H9 (cell line): ENCODE measurements at regions not wholly inside any gene's neighbourhood (a gene's known extent, or its start where the extent isn't known, plus 50 kb on each side); places are given as distances from the start of the nearest gene placed in this dataset.
A peak's percentile ranks its signal among the peaks of the same experiment; 100 is the strongest.

Source experiments
- DNase-seq: peaks from one replicate; pipeline ENCODE4 v3.0.0-alpha.2; 2017
- H2AFZ ChIP-seq: one replicate; pipeline ENCODE4 v1.6.1; 2013; ENCODE audit warnings: mild to moderate bottlenecking, low read length, control low read depth, moderate library complexity
- H2AK5ac ChIP-seq: 2 replicates; pipeline ENCODE4 v1.6.1; 2013; ENCODE audit warnings: low read length, control low read depth, mixed read lengths; ENCODE audit not compliant: insufficient read length
- H2BK120ac ChIP-seq: one replicate; pipeline ENCODE4 v1.6.1; 2013; ENCODE audit warnings: low read depth, mild to moderate bottlenecking, low read length, control low read depth, inconsistent platforms; ENCODE audit not compliant: poor library complexity, severe bottlenecking
- H2BK12ac ChIP-seq: 2 replicates; pipeline ENCODE4 v1.6.1; 2013; ENCODE audit warnings: low read length, control low read depth, mixed read lengths, low read depth; ENCODE audit not compliant: insufficient read length
- H2BK15ac ChIP-seq: 2 replicates; pipeline ENCODE4 v1.6.1; 2013; ENCODE audit warnings: low read depth, low read length, control low read depth
- H2BK20ac ChIP-seq: one replicate; pipeline ENCODE4 v1.6.1; 2013; ENCODE audit warnings: low read depth, mild to moderate bottlenecking, low read length, control low read depth, inconsistent platforms; ENCODE audit not compliant: poor library complexity, severe bottlenecking
- H2BK5ac ChIP-seq: 2 replicates; pipeline ENCODE4 v1.6.1; 2013; ENCODE audit warnings: low read length, control low read depth, mixed read lengths; ENCODE audit not compliant: insufficient read length
- H3K14ac ChIP-seq: 2 replicates; pipeline ENCODE4 v1.6.1; 2013; ENCODE audit warnings: low read length, control low read depth; ENCODE audit not compliant: insufficient read depth
- H3K18ac ChIP-seq: 2 replicates; pipeline ENCODE4 v1.6.1; 2013; ENCODE audit warnings: low read depth, mild to moderate bottlenecking, mixed read lengths, low read length, control low read depth; ENCODE audit not compliant: insufficient read length
- H3K23ac ChIP-seq: 2 replicates; pipeline ENCODE4 v1.6.1; 2013; ENCODE audit warnings: low read length, control low read depth, mixed read lengths, low read depth; ENCODE audit not compliant: insufficient read length
- H3K23me2 ChIP-seq: 2 replicates; pipeline ENCODE4 v1.6.1; 2013; ENCODE audit warnings: low read depth, mild to moderate bottlenecking, mixed read lengths, low read length, control low read depth; ENCODE audit not compliant: insufficient read length, poor library complexity, severe bottlenecking
- H3K27ac ChIP-seq: 2 replicates; pipeline ENCODE4 v1.5.1; 2013; ENCODE audit warnings: low read length, control low read depth, mixed read lengths, low read depth; ENCODE audit not compliant: insufficient read length
- H3K27me3 ChIP-seq: 2 replicates; pipeline ENCODE4 v1.6.1; 2013; ENCODE audit warnings: low read length, control low read depth, inconsistent platforms; ENCODE audit not compliant: insufficient read depth
- H3K4ac ChIP-seq: 2 replicates; pipeline ENCODE4 v1.6.1; 2013; ENCODE audit warnings: low read depth, mild to moderate bottlenecking, control low read depth, inconsistent platforms, low read length, moderate library complexity
- H3K4me1 ChIP-seq: 2 replicates; pipeline ENCODE4 v1.6.1; 2013; ENCODE audit warnings: low read length, control low read depth, inconsistent platforms; ENCODE audit not compliant: insufficient read depth
- H3K4me2 ChIP-seq: 2 replicates; pipeline ENCODE4 v1.6.1; 2013; ENCODE audit warnings: low read length, control low read depth, mixed read lengths; ENCODE audit not compliant: insufficient read length, insufficient read depth
- H3K56ac ChIP-seq: 2 replicates; pipeline ENCODE4 v1.6.1; 2013; ENCODE audit warnings: low read depth, mild to moderate bottlenecking, mixed read lengths, low read length, control low read depth; ENCODE audit not compliant: insufficient read length
- H3K79me1 ChIP-seq: 2 replicates; pipeline ENCODE4 v1.6.1; 2013; ENCODE audit warnings: low read depth, mild to moderate bottlenecking, moderate library complexity, low read length, control low read depth, inconsistent platforms; ENCODE audit not compliant: insufficient read depth, poor library complexity, severe bottlenecking
- H3K79me2 ChIP-seq: 2 replicates; pipeline ENCODE4 v1.6.1; 2013; ENCODE audit warnings: low read length, control low read depth, inconsistent platforms; ENCODE audit not compliant: insufficient read depth
- H3K9ac ChIP-seq: 2 replicates; pipeline ENCODE4 v1.6.1; 2013; ENCODE audit warnings: low read length, control low read depth, mixed read lengths; ENCODE audit not compliant: insufficient read length; ENCODE audit errors: extremely low read depth
- H3K9me3 ChIP-seq: one replicate; pipeline ENCODE4 v1.6.1; 2013; ENCODE audit warnings: low read depth, low read length, inconsistent platforms; ENCODE audit not compliant: control insufficient read depth
- H3T11ph ChIP-seq: one replicate; pipeline ENCODE4 v1.6.1; 2013; ENCODE audit warnings: mild to moderate bottlenecking, low read length, control low read depth, inconsistent platforms
- H4K20me1 ChIP-seq: one replicate; pipeline ENCODE4 v1.6.1; 2013; ENCODE audit not compliant: control insufficient read depth, insufficient read length, insufficient read depth
- H4K5ac ChIP-seq: 2 replicates; pipeline ENCODE4 v1.6.1; 2013; ENCODE audit warnings: low read depth, mild to moderate bottlenecking, mixed read lengths, low read length, control low read depth; ENCODE audit not compliant: insufficient read length
- H4K8ac ChIP-seq: replicated peaks from 2 replicates; pipeline ENCODE4 v1.6.1; 2013; ENCODE audit warnings: low read length, control low read depth, mixed read lengths, low read depth; ENCODE audit not compliant: insufficient read length
- H4K91ac ChIP-seq: 2 replicates; pipeline ENCODE4 v1.6.1; 2013; ENCODE audit warnings: low read depth, mild to moderate bottlenecking, moderate library complexity, mixed read lengths, low read length, control low read depth; ENCODE audit not compliant: insufficient read length
- H3K27ac Mint-ChIP-seq, 3 experiments: 2 replicates in 2 of 3; 3 replicates in 1 of 3; pipeline ENCODE4 v1.8.0; 2020 to 2021; ENCODE audit warnings: mixed read lengths in 3 of 3, mild to moderate bottlenecking in 1 of 3, moderate library complexity in 1 of 3
- H3K27me3 Mint-ChIP-seq: 2 replicates; pipeline ENCODE4 v1.8.0; 2021; ENCODE audit warnings: low read depth, mild to moderate bottlenecking, moderate library complexity, mixed read lengths
- H3K36me3 Mint-ChIP-seq, 3 experiments: 2 replicates in 2 of 3; 3 replicates in 1 of 3; pipeline ENCODE4 v1.8.0; 2020 to 2021; ENCODE audit warnings: low read depth in 3 of 3, mixed read lengths in 3 of 3; ENCODE audit not compliant: insufficient read depth in 1 of 3
- H3K4me1 Mint-ChIP-seq, 2 experiments: 2 replicates each; pipeline ENCODE4 v1.8.0; 2020; ENCODE audit warnings: mixed read lengths in 2 of 2
- H3K4me3 Mint-ChIP-seq, 2 experiments: 2 replicates in 1 of 2; 3 replicates in 1 of 2; pipeline ENCODE4 v1.8.0; 2020 to 2021; ENCODE audit warnings: mild to moderate bottlenecking in 2 of 2, mixed read lengths in 2 of 2, moderate library complexity in 1 of 2
- H3K9me3 Mint-ChIP-seq, 2 experiments: 2 replicates in 1 of 2; 3 replicates in 1 of 2; pipeline ENCODE4 v1.8.0; 2020; ENCODE audit warnings: mild to moderate bottlenecking in 2 of 2, mixed read lengths in 2 of 2, moderate library complexity in 1 of 2
- CTCF ChIP-seq: fragments of 200-600 bp; sonication (generic); conservative IDR thresholded peaks from 3 replicates; pipeline ENCODE4 v1.8.0; 2021; ENCODE audit warnings: antibody characterized with exemption, mild to moderate bottlenecking
- WGBS: extraction: QIAGEN DNeasy Blood & Tissue Kit; methylation state at CpG from one replicate; pipeline ENCODE4 v1.1.7; 2013; ENCODE audit warnings: missing lambda C conversion rate, low lambda C conversion rate, mixed read lengths; ENCODE audit not compliant: insufficient read length; ENCODE audit errors: extremely low coverage; 5-methylcytosine and 5-hydroxymethylcytosine counted together

GRCh38 chr4:136316961-136317360 lies 1215.3 kb downstream of the PCDH18 start:
- WGBS, result no CpG with 5 or more reads among the region's 3 CpGs
- Histone ChIP-seq H3K4me1 (no peaks in the 10 kb centered on the region), H4K8ac (no peak overlapping the region), H3K23ac (no peak overlapping the region), H3K56ac (no peak overlapping the region), H3K23me2 (no peaks in the 10 kb centered on the region), H4K20me1 (no peaks in the 10 kb centered on the region), H3K9me3 (no peaks in the 10 kb centered on the region), H2AK5ac (no peak overlapping the region), H2BK12ac (no peak overlapping the region), H2BK120ac (no peak overlapping the region), H3K79me2 (no peaks in the 10 kb centered on the region), H3K18ac (no peak overlapping the region), H3K4me2 (peak overlapping the region; percentile 3), H2BK20ac (no peak overlapping the region), H3K14ac (no peak overlapping the region), H3K9ac (no peak overlapping the region), H2BK5ac (no peak overlapping the region), H3K27ac (peak overlapping the region; percentile 23), H4K91ac (no peak overlapping the region), H3K4ac (no peak overlapping the region), H2BK15ac (no peak overlapping the region), H2AFZ (no peak overlapping the region), H3T11ph (no peak overlapping the region), H4K5ac (no peak overlapping the region), H3K79me1 (no peaks in the 10 kb centered on the region), H3K27me3 (no peaks in the 10 kb centered on the region)
- no peak for DNase-seq
- Mint-ChIP-seq H3K4me1 (peaks cover 19% of the 10 kb centered on the region in 2 experiments), H3K9me3 (no peaks in the 10 kb centered on the region), H3K27ac (peak overlapping the region in 2 of 3 experiments; percentile 6 to 37; a peak in 1 of 7 replicates), H3K27me3 (no peaks in the 10 kb centered on the region), H3K36me3 (no peaks in the 10 kb centered on the region), H3K4me3 (no peak overlapping the region)
- no peak for TF ChIP-seq CTCF
